ENCODE measurements at regions not wholly inside any gene's neighbourhood (a gene's known extent, or its start where the extent isn't known, plus 50 kb on each side); places are given as distances from the start of the nearest gene placed in this dataset.
"Not testable (repeated sequence)": the region's sequence is repeated elsewhere in the genome, so short reads cannot be mapped to it uniquely, and the experiment has no call there.

- no peaks in the 10 kb centered on the region for H3K27me3 ChIP-seq
- intact Hi-C loops (cut with DNase I), result no loop called here
- H3K4me1 ChIP-seq, result no peaks in the 10 kb centered on the region
- WGBS, 2 donors, result 50 to 57% methylated on average over 6 of the region's 6 CpGs
- ATAC-seq, result no peak
- TF ChIP-seq POLR2A (IDR thresholded peaks at IDR 0.05), result no peak
- TF ChIP-seq CTCF (IDR thresholded peaks at IDR 0.05), result no peak
- no peak overlapping the region for H3K27ac ChIP-seq
- H3K4me3 ChIP-seq, result no peak overlapping the region
- no peaks in the 10 kb centered on the region for H3K36me3 ChIP-seq (replicated peaks in 1 of 2; ENCODE audit: insufficient read depth in 1 of 2, low read depth in 2 of 2)
- H3K9me3 ChIP-seq, result no peaks in the 10 kb centered on the region
- no peak for DNase-seq
Observed at GRCh38 chr18:67455890-67456501, 60.5 kb downstream of the DSEL start.

- ATAC-seq (no peak), DNase-seq (no peak)
- H3K27me3 ChIP-seq, result no peaks in the 10 kb centered on the region
- no peaks in the 10 kb centered on the region for H3K9me3 ChIP-seq
- no peak for TF ChIP-seq POLR2A (IDR thresholded peaks at IDR 0.05)
- TF ChIP-seq CTCF (IDR thresholded peaks at IDR 0.05), result no peak
- H3K4me1 ChIP-seq, result no peaks in the 10 kb centered on the region
- 3 to 25% methylated on average over 2 of the region's 2 CpGs for WGBS, 2 donors
- intact Hi-C loops (cut with DNase I), result no loop called here
- no peaks in the 10 kb centered on the region for H3K36me3 ChIP-seq (replicated peaks in 1 of 2; ENCODE audit: insufficient read depth in 1 of 2, low read depth in 2 of 2)
- no peak overlapping the region for H3K4me3 ChIP-seq
- H3K27ac ChIP-seq, result no peak overlapping the region
Observed at GRCh38 chr18:67453901-67454300, 62.6 kb downstream of the DSEL start.

GRCh38 chr18:67451960-67452359 lies 64.6 kb downstream of the DSEL start:
- Histone ChIP-seq H3K27me3 (no peaks in the 10 kb centered on the region), H3K36me3 (replicated peaks in 1 of 2; ENCODE audit: insufficient read depth in 1 of 2, low read depth in 2 of 2) (no peaks in the 10 kb centered on the region), H3K4me1 (no peaks in the 10 kb centered on the region), H3K4me3 (no peak overlapping the region), H3K27ac (no peak overlapping the region), H3K9me3 (no peaks in the 10 kb centered on the region)
- ATAC-seq (no peak), DNase-seq (no peak)
- WGBS, 2 donors, result 64 to 73% methylated on average over 2 of the region's 2 CpGs
- no peak for TF ChIP-seq POLR2A (IDR thresholded peaks at IDR 0.05)
- no peak for TF ChIP-seq CTCF (IDR thresholded peaks at IDR 0.05)
- intact Hi-C loops (cut with DNase I), result no loop called here

GRCh38 chr18:67451101-67451500 lies 65.4 kb downstream of the DSEL start:
- H3K4me3 ChIP-seq; H3K4me1 ChIP-seq; intact Hi-C loops (cut with DNase I); DNase-seq; H3K27ac ChIP-seq; H3K27me3 ChIP-seq; ATAC-seq; H3K9me3 ChIP-seq; H3K36me3 ChIP-seq (replicated peaks in 1 of 2; ENCODE audit: insufficient read depth in 1 of 2, low read depth in 2 of 2): not testable (repeated sequence)
- 48 to 50% methylated on average over 5 to 10 of the region's 10 CpGs for WGBS, 2 donors

- H3K9me3 ChIP-seq, result no peaks in the 10 kb centered on the region
- H3K27ac ChIP-seq, result no peak overlapping the region
- DNase-seq, result no peak
- no peak for TF ChIP-seq CTCF (IDR thresholded peaks at IDR 0.05)
- TF ChIP-seq POLR2A (IDR thresholded peaks at IDR 0.05), result no peak
- H3K27me3 ChIP-seq, result no peaks in the 10 kb centered on the region
- ATAC-seq, result no peak
- intact Hi-C loops (cut with DNase I), result no loop called here
- no peaks in the 10 kb centered on the region for H3K4me1 ChIP-seq
- 44 to 56% methylated on average over 5 of the region's 5 CpGs for WGBS, 2 donors
- no peaks in the 10 kb centered on the region for H3K36me3 ChIP-seq (replicated peaks in 1 of 2; ENCODE audit: insufficient read depth in 1 of 2, low read depth in 2 of 2)
- no peak overlapping the region for H3K4me3 ChIP-seq
Observed at GRCh38 chr18:67433971-67434370, 82.5 kb downstream of the DSEL start.
